Adrenal gland (tissue), 5 donors: ENCODE measurements at regions not wholly inside any gene's neighbourhood (a gene's known extent, or its start where the extent isn't known, plus 50 kb on each side); places are given as distances from the start of the nearest gene placed in this dataset.

Source experiments
- CTCF ChIP-seq, 6 experiments: fragments of 450-650 bp in 4 of 6; fragments of 200-600 bp in 2 of 6; sonication (generic) in 1 of 6; IDR thresholded peaks; 1 replicate in 5 of 6; 2 replicates in 1 of 6; pipeline versions ENCODE4 v1.5.1 to v1.8.0; 2016 to 2021; ENCODE audit warnings: antibody characterized with exemption in 6 of 6, mild to moderate bottlenecking in 2 of 6, moderate library complexity in 1 of 6
- POLR2A ChIP-seq, 2 donors: fragments of 450-650 bp; IDR thresholded peaks; one replicate each; pipeline ENCODE4 v1.6.1; 2017; ENCODE audit warnings: antibody characterized with exemption in 2 of 2, mild to moderate bottlenecking in 2 of 2, moderate library complexity in 1 of 2
- donor health status: DM: no; HTN: no; CAD: no.

- TF ChIP-seq CTCF (IDR thresholded peaks at IDR 0.05) (no peak), POLR2A (IDR thresholded peaks at IDR 0.05) (no peak)
Measured at GRCh38 chr1:42035830-42036604, 117.2 kb upstream of the GUCA2B start.
